ENCODE measurements at regions not wholly inside any gene's neighbourhood (a gene's known extent, or its start where the extent isn't known, plus 50 kb on each side); places are given as distances from the start of the nearest gene placed in this dataset.

- Histone ChIP-seq H3K4me3 (ENCODE audit: low read length) (no peak overlapping the region), H3K9me2 (replicated peaks; ENCODE audit: control insufficient read depth, low read length) (no peaks in the 10 kb centered on the region), H4K20me1 (ENCODE audit: control insufficient read depth, insufficient read depth, low read depth, low read length) (no peaks in the 10 kb centered on the region), H3K4me1 (ENCODE audit: control insufficient read depth, low read length) (no peaks in the 10 kb centered on the region), H3K36me3 (ENCODE audit: control insufficient read depth, low read length) (no peaks in the 10 kb centered on the region), H3K27me3 (ENCODE audit: control insufficient read depth, low read length) (no peaks in the 10 kb centered on the region), H3K4me2 (ENCODE audit: low read length) (no peak overlapping the region), H3K9me3 (ENCODE audit: control insufficient read depth, insufficient read depth, low read length) (no peaks in the 10 kb centered on the region), H3K27ac (ENCODE audit: low read depth, low read length) (no peak overlapping the region), H3K79me2 (ENCODE audit: control insufficient read depth, low read length) (no peaks in the 10 kb centered on the region), H3F3A (ENCODE audit: control insufficient read depth, insufficient read depth) (no peaks in the 10 kb centered on the region)
- TF ChIP-seq CTCF (IDR thresholded peaks at IDR 0.05; ENCODE audit: low read depth, low read length, poor library complexity, severe bottlenecking) (no peak), EZH2phosphoT487 (IDR thresholded peaks at IDR 0.05; ENCODE audit: borderline replicate concordance, low read length) (no peak)
Observed at GRCh38 chr20:39670988-39671387, 708.8 kb downstream of the DHX35 start.

DNA sequence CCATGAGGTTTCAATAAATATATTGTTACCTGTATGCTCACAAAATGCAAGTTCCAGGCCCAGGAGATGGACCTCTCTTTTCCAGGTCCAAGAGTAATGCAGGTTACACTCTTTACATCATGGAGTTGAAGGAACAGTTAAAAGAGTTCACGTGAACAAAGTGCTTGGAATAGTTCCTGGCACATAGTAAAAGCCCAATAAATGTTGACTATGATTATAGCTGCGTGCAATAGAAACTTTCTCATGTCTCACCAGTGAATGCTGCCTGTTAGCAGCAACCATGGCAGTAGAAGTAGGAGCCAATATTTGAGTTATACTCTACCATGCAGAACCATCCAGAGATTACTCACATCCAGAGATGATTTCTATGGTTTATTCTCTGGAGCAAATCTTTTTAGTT is 707.5 kb downstream of the DHX35 start:
- H3K27ac ChIP-seq (ENCODE audit: low read depth, low read length): no peak overlapping the region
- no peaks in the 10 kb centered on the region for H3K79me2 ChIP-seq (ENCODE audit: control insufficient read depth, low read length)
- H3K9me3 ChIP-seq (ENCODE audit: control insufficient read depth, insufficient read depth, low read length): no peaks in the 10 kb centered on the region
- no peaks in the 10 kb centered on the region for H4K20me1 ChIP-seq (ENCODE audit: control insufficient read depth, insufficient read depth, low read depth, low read length)
- H3K4me2 ChIP-seq (ENCODE audit: low read length): no peak overlapping the region
- no peaks in the 10 kb centered on the region for H3K27me3 ChIP-seq (ENCODE audit: control insufficient read depth, low read length)
- H3K36me3 ChIP-seq (ENCODE audit: control insufficient read depth, low read length): no peaks in the 10 kb centered on the region
- H3F3A ChIP-seq (ENCODE audit: control insufficient read depth, insufficient read depth): no peaks in the 10 kb centered on the region
- H3K4me3 ChIP-seq (ENCODE audit: low read length): no peak overlapping the region
- TF ChIP-seq CTCF (IDR thresholded peaks at IDR 0.05; ENCODE audit: low read depth, low read length, poor library complexity, severe bottlenecking) (no peak), EZH2phosphoT487 (IDR thresholded peaks at IDR 0.05; ENCODE audit: borderline replicate concordance, low read length) (no peak)
- H3K4me1 ChIP-seq (ENCODE audit: control insufficient read depth, low read length): no peaks in the 10 kb centered on the region
- no peaks in the 10 kb centered on the region for H3K9me2 ChIP-seq (replicated peaks; ENCODE audit: control insufficient read depth, low read length)

DNA sequence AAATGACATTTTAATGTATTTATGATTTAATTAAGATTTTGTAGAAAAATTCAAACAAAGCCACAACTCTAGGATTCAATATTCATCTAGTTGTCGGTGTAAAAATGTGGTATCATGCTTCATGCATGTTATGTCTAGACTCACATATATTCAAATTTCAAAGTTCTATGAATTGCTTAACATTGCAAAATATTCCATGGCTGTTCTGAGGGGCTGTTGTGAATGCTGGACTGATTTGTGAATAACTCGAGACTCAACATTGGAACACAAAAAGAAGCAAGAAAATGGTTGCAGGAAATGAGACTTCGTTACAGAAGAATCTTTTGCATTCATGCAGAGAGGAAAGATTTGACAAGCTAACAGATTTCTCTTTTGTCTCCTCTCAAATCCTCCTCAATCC is 705.9 kb downstream of the DHX35 start:
- Histone ChIP-seq H3K79me2 (ENCODE audit: control insufficient read depth, low read length) (no peaks in the 10 kb centered on the region), H3K9me3 (ENCODE audit: control insufficient read depth, insufficient read depth, low read length) (no peaks in the 10 kb centered on the region), H3K27ac (ENCODE audit: low read depth, low read length) (no peak overlapping the region), H3K4me3 (ENCODE audit: low read length) (no peak overlapping the region), H3K9me2 (replicated peaks; ENCODE audit: control insufficient read depth, low read length) (no peaks in the 10 kb centered on the region), H3F3A (ENCODE audit: control insufficient read depth, insufficient read depth) (no peaks in the 10 kb centered on the region), H4K20me1 (ENCODE audit: control insufficient read depth, insufficient read depth, low read depth, low read length) (no peaks in the 10 kb centered on the region), H3K4me2 (ENCODE audit: low read length) (no peak overlapping the region), H3K27me3 (ENCODE audit: control insufficient read depth, low read length) (no peaks in the 10 kb centered on the region), H3K4me1 (ENCODE audit: control insufficient read depth, low read length) (no peaks in the 10 kb centered on the region), H3K36me3 (ENCODE audit: control insufficient read depth, low read length) (no peaks in the 10 kb centered on the region)
- TF ChIP-seq CTCF (IDR thresholded peaks at IDR 0.05; ENCODE audit: low read depth, low read length, poor library complexity, severe bottlenecking): no peak
- TF ChIP-seq EZH2phosphoT487 (IDR thresholded peaks at IDR 0.05; ENCODE audit: borderline replicate concordance, low read length): no peak

- no peaks in the 10 kb centered on the region for H4K20me1 ChIP-seq (ENCODE audit: control insufficient read depth, insufficient read depth, low read depth, low read length)
- no peaks in the 10 kb centered on the region for H3K9me3 ChIP-seq (ENCODE audit: control insufficient read depth, insufficient read depth, low read length)
- no peak overlapping the region for H3K4me2 ChIP-seq (ENCODE audit: low read length)
- H3K9me2 ChIP-seq (replicated peaks; ENCODE audit: control insufficient read depth, low read length): no peaks in the 10 kb centered on the region
- H3K4me3 ChIP-seq (ENCODE audit: low read length): no peak overlapping the region
- H3F3A ChIP-seq (ENCODE audit: control insufficient read depth, insufficient read depth): no peaks in the 10 kb centered on the region
- no peak overlapping the region for H3K27ac ChIP-seq (ENCODE audit: low read depth, low read length)
- TF ChIP-seq CTCF (IDR thresholded peaks at IDR 0.05; ENCODE audit: low read depth, low read length, poor library complexity, severe bottlenecking) (no peak), EZH2phosphoT487 (IDR thresholded peaks at IDR 0.05; ENCODE audit: borderline replicate concordance, low read length) (no peak)
- H3K27me3 ChIP-seq (ENCODE audit: control insufficient read depth, low read length): no peaks in the 10 kb centered on the region
- no peaks in the 10 kb centered on the region for H3K79me2 ChIP-seq (ENCODE audit: control insufficient read depth, low read length)
- no peaks in the 10 kb centered on the region for H3K4me1 ChIP-seq (ENCODE audit: control insufficient read depth, low read length)
- H3K36me3 ChIP-seq (ENCODE audit: control insufficient read depth, low read length): no peaks in the 10 kb centered on the region
Observed at GRCh38 chr20:39661833-39662232, 699.7 kb downstream of the DHX35 start.

All from DOHH2 (cell line).